OCI-LY7 (cell line): ENCODE measurements at regions not wholly inside any gene's neighbourhood (a gene's known extent, or its start where the extent isn't known, plus 50 kb on each side); places are given as distances from the start of the nearest gene placed in this dataset.

Source experiments
- EZH2phosphoT487 ChIP-seq: fragments of 200-600 bp; sonication (generic); IDR thresholded peaks from 2 replicates; pipeline ENCODE4 v1.6.1; 2018; ENCODE audit warnings: low read depth, borderline replicate concordance, mild to moderate bottlenecking, mixed run types, antibody characterized with exemption, low read length, moderate library complexity, mixed read lengths
- TF ChIP-seq, protein P1 (sequence below): fragments of 200-600 bp; sonication (generic); conservative IDR thresholded peaks from 2 replicates; pipeline ENCODE4 v1.5.1; 2014; ENCODE audit warnings: mild to moderate bottlenecking, antibody characterized with exemption, low read length, moderate library complexity, mixed read lengths

- TF ChIP-seq, protein P1, sequence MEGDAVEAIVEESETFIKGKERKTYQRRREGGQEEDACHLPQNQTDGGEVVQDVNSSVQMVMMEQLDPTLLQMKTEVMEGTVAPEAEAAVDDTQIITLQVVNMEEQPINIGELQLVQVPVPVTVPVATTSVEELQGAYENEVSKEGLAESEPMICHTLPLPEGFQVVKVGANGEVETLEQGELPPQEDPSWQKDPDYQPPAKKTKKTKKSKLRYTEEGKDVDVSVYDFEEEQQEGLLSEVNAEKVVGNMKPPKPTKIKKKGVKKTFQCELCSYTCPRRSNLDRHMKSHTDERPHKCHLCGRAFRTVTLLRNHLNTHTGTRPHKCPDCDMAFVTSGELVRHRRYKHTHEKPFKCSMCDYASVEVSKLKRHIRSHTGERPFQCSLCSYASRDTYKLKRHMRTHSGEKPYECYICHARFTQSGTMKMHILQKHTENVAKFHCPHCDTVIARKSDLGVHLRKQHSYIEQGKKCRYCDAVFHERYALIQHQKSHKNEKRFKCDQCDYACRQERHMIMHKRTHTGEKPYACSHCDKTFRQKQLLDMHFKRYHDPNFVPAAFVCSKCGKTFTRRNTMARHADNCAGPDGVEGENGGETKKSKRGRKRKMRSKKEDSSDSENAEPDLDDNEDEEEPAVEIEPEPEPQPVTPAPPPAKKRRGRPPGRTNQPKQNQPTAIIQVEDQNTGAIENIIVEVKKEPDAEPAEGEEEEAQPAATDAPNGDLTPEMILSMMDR = peak; percentile 100
- no peak for TF ChIP-seq EZH2phosphoT487
These were observed 129.4 kb upstream of the SEC14L1 start for GRCh38 chr17:77011173-77012011.
